ENCODE measurements at regions not wholly inside any gene's neighbourhood (a gene's known extent, or its start where the extent isn't known, plus 50 kb on each side); places are given as distances from the start of the nearest gene placed in this dataset.
"Not testable (repeated sequence)": the region's sequence is repeated elsewhere in the genome, so short reads cannot be mapped to it uniquely, and the experiment has no call there.

- no peak for DNase-seq
These were observed 586.5 kb upstream of the NRG3 start for GRCh38 chr10:81288544-81288943.

DNA sequence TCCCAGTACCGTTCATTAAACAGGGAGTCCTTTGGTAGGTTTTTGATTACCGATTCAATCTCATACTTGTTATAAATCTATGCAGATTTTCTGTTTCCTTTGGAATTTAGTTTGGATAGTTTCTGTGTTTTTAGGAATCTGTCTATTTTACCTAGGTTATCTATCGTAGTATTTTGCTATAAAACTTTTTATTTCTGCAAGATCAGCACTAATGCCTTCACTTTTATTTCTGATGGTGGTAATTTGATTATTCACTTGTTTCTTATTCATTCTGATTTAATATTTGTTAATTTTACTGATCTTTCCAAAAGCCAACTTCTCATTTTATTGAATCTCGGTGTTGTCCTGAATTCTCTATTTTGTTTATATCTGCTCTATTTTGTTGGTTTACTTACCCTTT is 577.7 kb upstream of the NRG3 start:
- no peak for DNase-seq

DNA sequence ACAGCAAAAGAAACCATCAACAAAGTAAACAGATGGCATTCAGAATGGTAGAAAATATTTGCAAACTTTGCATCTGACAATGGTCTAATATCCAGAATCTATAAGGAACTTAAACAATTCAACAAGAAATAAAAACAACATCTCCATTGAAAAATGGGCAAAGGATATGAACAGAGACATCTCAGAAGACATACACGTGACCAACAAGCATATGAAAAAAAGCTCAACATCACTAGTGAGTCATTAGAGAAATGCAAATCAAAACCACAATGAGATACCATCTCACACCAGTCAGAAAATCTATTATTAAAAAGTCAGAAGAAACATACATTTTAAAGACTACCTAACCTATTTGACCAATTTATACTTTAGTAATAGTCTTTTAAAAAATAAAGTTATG is 571.3 kb upstream of the NRG3 start:
- DNase-seq, result no peak

- DNase-seq, result no peak
These were observed 567.8 kb upstream of the NRG3 start for GRCh38 chr10:81306971-81307782.

GRCh38 chr10:81309041-81309552 is 565.9 kb upstream of the NRG3 start:
- no peak for DNase-seq

DNA sequence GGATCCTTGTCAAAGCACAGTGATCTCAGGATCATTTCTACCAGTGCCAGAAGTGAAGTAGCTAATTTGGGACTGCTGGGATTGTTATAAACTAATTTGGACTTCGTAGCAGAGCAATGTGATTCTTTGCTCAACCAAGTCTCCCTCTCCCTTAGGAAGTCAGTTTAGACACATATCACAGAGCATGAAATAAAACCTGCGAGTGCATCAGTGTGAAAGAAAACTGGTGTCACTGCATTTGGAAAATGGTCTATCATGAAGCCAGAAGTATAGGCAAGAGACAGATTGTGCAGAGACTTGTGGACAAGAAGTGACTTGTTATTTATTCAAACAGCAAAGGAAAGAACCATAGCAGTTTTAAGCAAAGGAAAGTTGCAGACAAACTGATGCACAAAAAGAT is 560.5 kb upstream of the NRG3 start:
- no peak for DNase-seq

DNA sequence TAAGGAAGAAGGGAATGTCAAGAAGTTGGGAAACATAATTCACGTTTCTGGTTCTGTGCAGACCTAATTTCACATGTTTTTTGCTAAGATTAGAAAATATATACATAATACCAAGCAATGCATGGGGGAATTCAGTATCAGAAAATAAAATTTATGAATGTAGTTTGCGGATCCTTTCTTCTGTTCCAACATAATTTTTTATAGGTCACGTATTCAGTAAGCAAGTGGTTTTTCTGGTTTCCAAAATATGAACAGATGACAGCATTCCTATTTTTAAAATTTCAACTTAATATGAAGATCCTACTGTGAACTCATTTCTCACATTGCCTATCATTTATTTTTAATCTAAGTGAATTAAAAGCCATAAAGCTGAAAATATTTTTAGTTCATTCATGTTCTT is 560.0 kb upstream of the NRG3 start:
- DNase-seq, result no peak

- no peak for DNase-seq
These were observed 527.0 kb upstream of the NRG3 start for GRCh38 chr10:81348003-81348402.

DNA sequence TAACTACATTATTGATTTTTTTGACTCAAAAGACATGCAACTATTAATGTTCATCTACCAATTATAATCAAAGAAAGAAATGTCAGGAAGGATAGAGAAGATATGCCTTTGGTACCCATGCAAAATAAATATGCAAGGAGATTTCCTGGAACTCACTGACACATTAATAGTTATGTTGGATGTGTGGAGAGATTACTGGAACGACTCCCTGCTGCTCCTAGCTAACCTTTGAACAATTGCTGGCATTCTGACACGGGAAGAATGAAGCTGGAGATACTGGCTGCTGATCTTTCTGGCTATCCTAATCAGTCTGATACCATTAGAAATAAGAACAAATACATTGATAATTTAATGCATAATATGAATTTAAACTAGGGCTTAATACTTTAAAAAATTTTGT is 507.9 kb upstream of the NRG3 start:
- DNase-seq, result no peak

DNA sequence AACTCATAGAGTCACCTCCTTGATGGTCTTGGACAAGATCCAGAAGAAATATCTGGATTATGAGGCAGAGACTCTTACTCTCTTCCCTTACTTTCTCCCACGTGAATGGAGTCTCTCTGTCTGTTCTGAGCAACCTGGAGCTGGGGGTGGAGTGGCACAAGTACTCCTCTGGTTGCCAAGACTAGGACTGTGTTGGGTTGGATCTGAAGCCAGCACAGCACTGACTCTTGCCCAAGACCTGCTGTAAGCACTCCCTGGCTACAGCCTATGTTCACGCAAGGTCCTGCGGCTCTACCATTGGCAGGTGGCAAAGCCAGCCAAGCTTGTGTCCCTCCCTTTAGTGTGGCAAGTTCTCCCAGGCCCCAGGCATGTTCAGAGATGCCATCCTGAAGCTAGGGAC is 488.2 kb upstream of the NRG3 start:
- DNase-seq, result no peak

GRCh38 chr10:81403451-81403850 is 471.5 kb upstream of the NRG3 start:
- no peak for DNase-seq

DNA sequence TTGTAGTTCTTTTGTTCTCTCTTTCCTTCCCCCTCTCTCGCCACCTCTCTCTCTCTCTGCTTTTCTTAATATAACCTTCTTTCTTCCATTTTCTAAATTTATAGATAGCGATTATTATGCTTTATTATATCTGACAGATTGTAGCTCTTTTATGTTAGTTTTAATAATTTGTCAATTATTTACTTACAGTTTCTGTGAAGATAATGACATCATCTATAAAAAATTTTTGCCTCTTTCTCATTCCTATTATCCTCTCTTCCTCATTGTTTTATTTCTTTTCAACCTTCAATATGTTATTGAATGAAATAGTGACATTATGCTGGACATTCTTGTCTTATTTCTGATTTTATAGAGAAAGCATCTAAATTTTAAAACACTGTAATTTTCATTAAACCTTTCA is 469.6 kb upstream of the NRG3 start:
- no peak for DNase-seq

DNA sequence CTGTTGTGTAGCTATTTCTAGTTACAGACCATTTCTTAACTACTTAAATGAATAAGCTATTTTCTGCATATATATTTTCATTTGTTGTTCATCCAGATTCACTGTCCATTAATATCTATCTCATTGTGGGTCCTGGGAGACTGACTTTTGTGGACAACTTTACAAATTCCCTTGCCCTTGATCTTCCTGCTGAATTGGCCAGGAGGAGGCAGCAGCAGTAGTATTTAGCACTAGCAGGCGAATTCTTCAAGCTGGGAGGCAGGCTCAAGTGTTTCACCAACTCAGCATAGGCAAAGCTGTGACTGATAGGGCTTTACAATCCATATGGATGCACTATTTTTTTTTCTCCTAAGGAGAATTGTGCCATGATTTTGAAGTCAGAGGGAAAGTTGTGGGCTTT is 461.0 kb upstream of the NRG3 start:
- DNase-seq, result no peak

DNA sequence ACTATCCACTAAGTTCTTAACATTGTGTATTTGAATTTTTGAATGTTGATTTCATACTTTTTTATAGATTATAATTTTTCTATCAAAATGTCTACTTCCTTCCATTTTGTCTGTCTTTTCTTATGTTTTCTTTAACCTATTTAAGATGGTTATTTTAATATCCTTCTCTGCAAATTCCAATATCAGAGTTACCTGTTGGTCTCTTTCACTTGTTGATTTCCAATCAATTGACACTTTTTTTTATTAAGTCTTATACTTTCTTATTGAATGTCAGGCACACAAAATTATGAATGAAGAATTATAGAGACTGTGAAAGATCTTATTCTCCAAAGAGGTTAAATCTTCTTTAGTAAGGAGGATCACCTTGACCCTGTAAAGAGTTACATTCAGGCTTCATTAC is 448.3 kb upstream of the NRG3 start:
- DNase-seq, result no peak

GRCh38 chr10:81428456-81429134 is 446.4 kb upstream of the NRG3 start:
- DNase-seq, result no peak

GRCh38 chr10:81439445-81439844 is 435.5 kb upstream of the NRG3 start:
- no peak for DNase-seq

DNA sequence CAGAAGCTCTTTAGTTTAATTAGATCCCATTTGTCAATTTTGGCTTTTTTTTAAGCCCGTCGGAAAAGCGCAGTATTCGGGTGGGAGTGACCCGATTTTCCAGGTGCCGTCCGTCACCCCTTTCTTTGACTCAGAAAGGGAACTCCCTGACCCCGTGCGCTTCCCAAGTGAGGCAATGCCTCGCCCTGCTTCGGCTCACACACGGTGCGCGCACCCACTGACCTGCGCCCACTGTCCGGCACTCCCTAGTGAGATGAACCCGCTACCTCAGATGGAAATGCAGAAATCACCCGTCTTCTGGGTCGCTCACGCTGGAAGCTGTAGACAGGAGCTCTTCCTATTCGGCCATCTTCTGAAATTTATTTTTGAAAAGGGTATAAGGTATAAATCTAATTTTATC is 433.4 kb upstream of the NRG3 start:
- DNase-seq, result not testable (repeated sequence)

DNA sequence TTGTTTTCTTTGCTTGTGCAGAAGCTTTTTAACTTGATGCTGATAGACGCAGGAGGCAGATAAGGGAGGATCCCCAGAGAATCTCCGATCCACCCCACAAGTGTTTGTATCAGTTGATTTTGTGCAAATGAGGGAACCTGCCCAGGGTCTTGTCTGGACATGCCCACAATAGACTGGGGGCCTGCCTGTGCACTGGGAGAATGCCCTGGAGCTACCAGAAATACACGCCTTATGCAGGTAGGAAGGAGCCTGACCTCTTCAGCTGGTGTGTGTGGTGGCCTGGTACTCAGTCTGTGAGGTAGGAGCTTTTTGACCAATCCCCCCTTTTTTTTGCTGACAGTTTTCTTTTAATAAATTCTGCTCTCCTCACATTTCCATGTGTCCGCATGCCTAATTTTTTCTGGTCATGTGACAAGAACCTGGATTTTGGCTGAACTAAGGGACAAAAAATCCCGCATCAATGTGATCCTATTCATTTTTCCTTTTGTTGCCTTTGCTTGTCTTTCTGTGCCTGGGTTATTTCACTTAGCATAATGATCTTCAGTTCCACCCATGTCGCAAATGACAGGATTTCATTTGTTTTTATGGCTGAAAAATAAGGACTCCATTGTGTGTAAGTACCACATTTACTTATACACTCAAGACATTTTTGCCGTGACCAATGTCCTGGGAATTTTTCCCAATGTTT is 430.6 kb upstream of the NRG3 start:
- no peak for DNase-seq

- no peak for DNase-seq
These were observed 424.3 kb upstream of the NRG3 start for GRCh38 chr10:81450651-81451050.

GRCh38 chr10:81472927-81473470 is 402.0 kb upstream of the NRG3 start:
- DNase-seq, result no peak

- no peak for DNase-seq
These were observed 401.2 kb upstream of the NRG3 start for GRCh38 chr10:81473755-81474154.

GRCh38 chr10:81479316-81479715 is 395.7 kb upstream of the NRG3 start:
- DNase-seq, result no peak

GRCh38 chr10:81496626-81497025 is 378.4 kb upstream of the NRG3 start:
- no peak for DNase-seq
